IgD-negative memory B cell (primary cell): ENCODE measurements at regions not wholly inside any gene's neighbourhood (a gene's known extent, or its start where the extent isn't known, plus 50 kb on each side); places are given as distances from the start of the nearest gene placed in this dataset.

ENCODE experiments used
- H3K27ac Mint-ChIP-seq, 3 donors: one replicate each; pipeline ENCODE4 v1.8.0; 2020 to 2022; ENCODE audit warnings: mild to moderate bottlenecking in 3 of 3, mixed read lengths in 3 of 3, moderate library complexity in 1 of 3
- H3K27me3 Mint-ChIP-seq: one replicate; pipeline ENCODE4 v1.8.0; 2021; ENCODE audit warnings: mixed read lengths
- H3K36me3 Mint-ChIP-seq: one replicate; pipeline ENCODE4 v1.8.0; 2020; ENCODE audit warnings: mild to moderate bottlenecking, mixed read lengths
- H3K4me1 Mint-ChIP-seq, 3 donors: one replicate each; pipeline ENCODE4 v1.8.0; 2020 to 2022; ENCODE audit warnings: mixed read lengths in 3 of 3, mild to moderate bottlenecking in 1 of 3
- H3K4me3 Mint-ChIP-seq, 4 donors: one replicate each; pipeline ENCODE4 v1.8.0; 2020 to 2022; ENCODE audit warnings: mild to moderate bottlenecking in 4 of 4, mixed read lengths in 4 of 4, moderate library complexity in 3 of 4
- H3K9me3 Mint-ChIP-seq, 3 donors: one replicate each; pipeline ENCODE4 v1.8.0; 2020 to 2021; ENCODE audit warnings: mixed read lengths in 3 of 3, mild to moderate bottlenecking in 1 of 3

GRCh38 chr10:113444766-113445365 is 108.0 kb upstream of the HABP2 start:
- Mint-ChIP-seq H3K4me3 (no peak overlapping the region), H3K4me1 (no peaks in the 10 kb centered on the region), H3K27me3 (peaks cover 11% of the 10 kb centered on the region), H3K27ac (no peak overlapping the region), H3K36me3 (no peaks in the 10 kb centered on the region), H3K9me3 (peaks cover 0 to 3% (median 0%) of the 10 kb centered on the region in 3 donors)

DNA sequence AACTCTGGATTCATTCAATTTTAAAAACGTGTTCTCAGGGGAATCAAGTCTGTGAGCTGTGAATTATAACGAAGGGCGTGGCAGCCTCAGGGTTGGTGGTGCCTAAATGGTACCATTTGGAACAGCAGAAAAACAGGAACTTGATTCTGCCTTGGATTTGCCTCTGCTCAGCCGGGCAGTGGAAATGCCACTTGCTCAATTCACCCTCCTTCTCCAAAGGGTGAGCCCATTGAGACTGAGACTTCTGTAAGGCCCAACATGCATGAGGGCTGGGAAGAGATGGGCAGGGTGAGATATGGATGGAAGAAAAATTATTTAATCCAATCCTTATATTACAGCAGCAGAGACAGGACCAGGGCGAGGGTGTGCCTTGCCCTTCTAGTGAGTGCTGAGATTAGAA is 107.1 kb upstream of the HABP2 start:
- H3K27ac Mint-ChIP-seq, result no peak overlapping the region
- H3K4me1 Mint-ChIP-seq, result no peaks in the 10 kb centered on the region
- no peaks in the 10 kb centered on the region for H3K36me3 Mint-ChIP-seq
- peaks cover 0 to 3% (median 0%) of the 10 kb centered on the region in 3 donors for H3K9me3 Mint-ChIP-seq
- H3K4me3 Mint-ChIP-seq, result no peak overlapping the region
- peaks cover 11% of the 10 kb centered on the region for H3K27me3 Mint-ChIP-seq

DNA sequence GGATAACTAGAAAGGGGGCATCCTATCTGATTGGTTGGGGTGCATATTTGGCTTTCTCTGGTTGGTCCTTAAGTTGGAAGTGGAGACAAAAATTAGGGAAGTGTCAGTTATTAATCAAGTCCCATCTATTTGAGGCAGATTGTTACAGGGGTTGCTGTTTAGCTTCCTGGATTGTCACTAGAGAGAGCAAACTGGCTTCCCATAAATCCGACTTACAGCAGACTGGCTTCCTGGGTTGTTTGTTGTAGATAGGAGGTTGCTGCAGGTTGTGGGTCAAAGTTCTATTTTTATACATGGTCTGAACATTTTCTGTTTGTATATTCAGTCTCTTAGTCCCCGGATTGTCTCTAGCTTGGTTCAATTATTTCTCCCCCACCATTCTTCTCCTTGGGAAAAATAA is 106.1 kb upstream of the HABP2 start:
- H3K4me3 Mint-ChIP-seq, result no peak overlapping the region
- H3K36me3 Mint-ChIP-seq, result no peaks in the 10 kb centered on the region
- H3K27me3 Mint-ChIP-seq, result peaks cover 11% of the 10 kb centered on the region
- no peak overlapping the region for H3K27ac Mint-ChIP-seq
- peaks cover 0 to 3% (median 0%) of the 10 kb centered on the region in 3 donors for H3K9me3 Mint-ChIP-seq
- H3K4me1 Mint-ChIP-seq, result no peaks in the 10 kb centered on the region

GRCh38 chr10:113447278-113447677 is 105.6 kb upstream of the HABP2 start:
- H3K4me1 Mint-ChIP-seq, result no peaks in the 10 kb centered on the region
- no peaks in the 10 kb centered on the region for H3K36me3 Mint-ChIP-seq
- no peak overlapping the region for H3K4me3 Mint-ChIP-seq
- H3K27me3 Mint-ChIP-seq, result peaks cover 11% of the 10 kb centered on the region
- no peak overlapping the region for H3K27ac Mint-ChIP-seq
- H3K9me3 Mint-ChIP-seq, result peaks cover 0 to 3% (median 0%) of the 10 kb centered on the region in 3 donors

DNA sequence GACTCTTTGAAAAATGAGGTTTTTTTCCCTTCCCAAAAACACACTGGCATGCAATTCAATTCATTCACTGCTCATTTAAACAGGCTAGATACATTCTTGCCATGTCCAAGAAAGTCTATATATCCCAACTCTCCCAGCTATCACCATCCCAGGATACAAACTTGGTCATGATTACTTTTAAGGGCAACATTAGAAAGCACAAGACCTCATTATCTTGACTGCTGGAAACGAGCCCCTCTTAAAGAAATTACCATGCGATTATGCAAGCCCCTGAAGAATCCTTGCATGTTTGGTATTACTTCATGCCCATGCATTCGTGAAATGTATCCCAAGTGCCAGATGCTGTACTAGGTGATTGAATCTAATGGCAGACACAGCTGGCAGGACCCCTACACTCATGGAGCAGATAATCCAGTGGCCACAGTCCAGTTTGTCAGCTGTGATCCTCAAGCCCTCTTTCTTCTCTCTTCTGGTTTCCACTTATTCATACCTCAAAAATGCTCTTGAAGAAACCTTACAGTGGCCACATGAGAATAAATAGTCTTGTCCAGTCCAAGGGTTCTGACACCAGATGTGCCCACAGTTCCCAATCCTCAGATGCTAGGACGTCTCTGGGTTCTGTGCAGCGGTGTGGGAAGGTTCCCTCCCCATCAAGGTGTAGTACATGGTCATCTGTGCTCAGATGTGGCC is 103.7 kb upstream of the HABP2 start:
- Mint-ChIP-seq H3K9me3 (peaks cover 0 to 3% (median 2%) of the 10 kb centered on the region in 3 donors), H3K4me3 (no peak overlapping the region), H3K27ac (no peak overlapping the region), H3K4me1 (no peaks in the 10 kb centered on the region), H3K36me3 (peaks cover 2% of the 10 kb centered on the region), H3K27me3 (peaks cover 12% of the 10 kb centered on the region)

GRCh38 chr10:113450046-113450804 is 102.6 kb upstream of the HABP2 start:
- Mint-ChIP-seq H3K27me3 (peaks cover 9% of the 10 kb centered on the region), H3K9me3 (peaks cover 0 to 3% (median 2%) of the 10 kb centered on the region in 3 donors), H3K4me1 (no peaks in the 10 kb centered on the region), H3K4me3 (no peak overlapping the region), H3K27ac (no peak overlapping the region), H3K36me3 (peaks cover 2% of the 10 kb centered on the region)

GRCh38 chr10:113450906-113451305 is 101.9 kb upstream of the HABP2 start:
- H3K27me3 Mint-ChIP-seq, result peaks cover 9% of the 10 kb centered on the region
- H3K27ac Mint-ChIP-seq, result no peak overlapping the region
- H3K9me3 Mint-ChIP-seq, result peaks cover 0 to 3% (median 2%) of the 10 kb centered on the region in 3 donors
- no peaks in the 10 kb centered on the region for H3K4me1 Mint-ChIP-seq
- H3K36me3 Mint-ChIP-seq, result peaks cover 2% of the 10 kb centered on the region
- no peak overlapping the region for H3K4me3 Mint-ChIP-seq

GRCh38 chr10:113452146-113452845 is 100.6 kb upstream of the HABP2 start:
- Mint-ChIP-seq H3K27ac (no peak overlapping the region), H3K36me3 (peaks cover 2% of the 10 kb centered on the region), H3K4me1 (no peaks in the 10 kb centered on the region), H3K4me3 (no peak overlapping the region), H3K27me3 (peaks cover 11% of the 10 kb centered on the region), H3K9me3 (peaks cover 0 to 4% (median 3%) of the 10 kb centered on the region in 3 donors)

GRCh38 chr10:113453351-113453750 is 99.5 kb upstream of the HABP2 start:
- H3K27me3 Mint-ChIP-seq, result peaks cover 11% of the 10 kb centered on the region
- peaks cover 2% of the 10 kb centered on the region for H3K36me3 Mint-ChIP-seq
- H3K4me3 Mint-ChIP-seq, result no peak overlapping the region
- H3K4me1 Mint-ChIP-seq, result no peaks in the 10 kb centered on the region
- H3K27ac Mint-ChIP-seq, result no peak overlapping the region
- peaks cover 0 to 4% (median 4%) of the 10 kb centered on the region in 3 donors for H3K9me3 Mint-ChIP-seq

DNA sequence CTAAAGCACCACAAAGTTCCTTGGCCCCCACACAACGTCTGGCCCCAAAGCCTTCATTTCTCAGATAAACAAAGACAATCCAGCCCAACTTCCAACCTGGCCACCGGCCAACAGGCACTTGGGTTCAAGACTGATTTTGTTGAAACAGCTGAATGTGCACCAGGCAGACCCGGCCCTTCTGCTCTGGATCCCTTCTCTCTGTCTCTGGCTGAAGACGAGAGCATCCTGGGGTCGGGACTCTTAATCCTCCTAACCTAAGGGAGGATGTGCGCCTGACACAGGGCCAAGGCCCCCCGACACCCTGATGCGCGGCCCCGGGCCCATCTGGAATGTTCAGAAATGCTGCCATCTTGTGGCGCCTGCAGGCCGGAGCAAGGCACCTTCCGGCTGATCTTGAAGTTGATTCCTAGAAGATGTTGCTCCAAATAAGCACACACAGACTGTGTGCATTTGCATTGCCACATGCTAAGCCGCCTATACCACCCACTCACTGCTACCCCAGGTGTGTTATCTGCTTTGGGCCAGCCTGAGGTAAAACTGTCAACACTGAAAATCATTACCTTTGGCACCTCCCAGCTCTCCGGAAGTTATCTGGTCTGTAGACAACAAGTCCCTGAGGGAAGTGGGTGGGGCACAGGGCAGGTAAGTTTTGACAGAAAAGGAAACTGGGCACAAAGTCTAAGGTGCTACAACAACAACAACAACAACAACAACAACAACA is 98.4 kb upstream of the HABP2 start:
- H3K36me3 Mint-ChIP-seq, result peaks cover 2% of the 10 kb centered on the region
- peaks cover 0 to 4% (median 3%) of the 10 kb centered on the region in 3 donors for H3K9me3 Mint-ChIP-seq
- peaks cover 13% of the 10 kb centered on the region for H3K27me3 Mint-ChIP-seq
- H3K27ac Mint-ChIP-seq, result no peak overlapping the region
- H3K4me1 Mint-ChIP-seq, result no peaks in the 10 kb centered on the region
- H3K4me3 Mint-ChIP-seq, result peak overlapping the region in 1 of 4 donors; percentile 45

GRCh38 chr10:113455947-113456346 is 96.9 kb upstream of the HABP2 start:
- no peaks in the 10 kb centered on the region for H3K4me1 Mint-ChIP-seq
- no peak overlapping the region for H3K27ac Mint-ChIP-seq
- H3K27me3 Mint-ChIP-seq, result peaks cover 16% of the 10 kb centered on the region
- peaks cover 2% of the 10 kb centered on the region for H3K36me3 Mint-ChIP-seq
- H3K4me3 Mint-ChIP-seq, result no peak overlapping the region
- H3K9me3 Mint-ChIP-seq, result peaks cover 0 to 4% (median 3%) of the 10 kb centered on the region in 3 donors

- peaks cover 0 to 4% (median 3%) of the 10 kb centered on the region in 3 donors for H3K9me3 Mint-ChIP-seq
- H3K27ac Mint-ChIP-seq, result no peak overlapping the region
- no peak overlapping the region for H3K4me3 Mint-ChIP-seq
- peaks cover 2% of the 10 kb centered on the region for H3K36me3 Mint-ChIP-seq
- no peaks in the 10 kb centered on the region for H3K4me1 Mint-ChIP-seq
- H3K27me3 Mint-ChIP-seq, result peaks cover 23% of the 10 kb centered on the region
Observed at GRCh38 chr10:113456741-113457140, 96.1 kb upstream of the HABP2 start.

- H3K27ac Mint-ChIP-seq, result no peak overlapping the region
- no peak overlapping the region for H3K4me3 Mint-ChIP-seq
- peaks cover 0 to 4% (median 3%) of the 10 kb centered on the region in 3 donors for H3K9me3 Mint-ChIP-seq
- peaks cover 23% of the 10 kb centered on the region for H3K27me3 Mint-ChIP-seq
- peaks cover 2% of the 10 kb centered on the region for H3K36me3 Mint-ChIP-seq
- H3K4me1 Mint-ChIP-seq, result no peaks in the 10 kb centered on the region
Observed at GRCh38 chr10:113457408-113457807, 95.4 kb upstream of the HABP2 start.

DNA sequence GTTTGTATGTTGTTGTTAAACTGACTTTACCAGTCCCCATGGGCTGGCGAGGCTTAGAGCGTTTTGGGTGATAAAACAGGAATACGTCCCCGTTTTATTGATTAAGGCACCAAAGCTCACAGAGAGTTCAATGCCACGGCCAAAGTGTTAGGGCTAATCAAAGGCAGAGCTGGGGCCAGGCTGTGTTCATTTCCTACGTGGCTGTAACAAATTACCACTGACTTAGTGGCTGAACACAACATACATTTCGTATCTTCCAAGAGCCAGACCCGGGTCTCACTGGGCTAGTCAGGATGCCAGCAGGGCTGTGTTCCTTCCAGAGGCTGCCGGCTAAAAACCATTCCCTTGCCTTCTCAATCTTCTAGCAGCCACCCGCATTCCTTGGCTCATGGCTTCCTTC is 94.4 kb upstream of the HABP2 start:
- Mint-ChIP-seq H3K27me3 (peaks cover 21% of the 10 kb centered on the region), H3K4me3 (peak overlapping the region in 1 of 4 donors; percentile 78), H3K9me3 (peaks cover 0 to 4% (median 3%) of the 10 kb centered on the region in 3 donors)

More for the DNA sequence above, 94.4 kb upstream of the HABP2 start:
- Mint-ChIP-seq H3K4me1 (no peaks in the 10 kb centered on the region), H3K36me3 (peaks cover 2% of the 10 kb centered on the region), H3K27ac (no peak overlapping the region)
